K562 (cell line): ENCODE measurements at regions not wholly inside any gene's neighbourhood (a gene's known extent, or its start where the extent isn't known, plus 50 kb on each side); places are given as distances from the start of the nearest gene placed in this dataset.

Source experiments
- ATAC-seq: fragments of 200-7000 bp; cut with Tn5 transposase; 3 replicates; pipeline ENCODE4 v1.9.1; 2020; ENCODE audit warnings: moderate library complexity
- BruUV-seq: library from RNA; stranded (reverse); fragments of 400-500 nt; replicated peaks from 2 replicates; lab custom pipeline; 2021; lab: Mats Ljungman, UMichigan
- CTCF ChIA-PET: fragments of 300-600 bp; formaldehyde crosslinking; extraction: SDS; loops from one replicate; lab custom pipeline; 2021; ENCODE audit warnings: low intra/inter-chr PET ratio; lab: Yijun Ruan, JAX
- POLR2A ChIA-PET: fragments of 300-600, 350-650 bp; sonication (Branson Sonifier 250); formaldehyde crosslinking; extraction: SDS; loops from one replicate; lab custom pipeline; 2021; ENCODE audit warnings: antibody characterized with exemption, inconsistent platforms; lab: Yijun Ruan, JAX
- DNase-seq, 4 experiments: peaks; one replicate each; pipeline versions ENCODE4 v3.0.0 to v3.0.0-alpha.2; 2011 to 2018; ENCODE audit warnings: low spot score in 3 of 4, mixed read lengths in 3 of 4; ENCODE audit errors: extremely low read depth in 1 of 4
- FAIRE-seq: peaks from 2 replicates; lab custom pipeline; 2011; peaks lifted over from hg19 to GRCh38; lab: Jason Lieb, UNC
- H2AFZ ChIP-seq: 2 replicates; pipeline ENCODE4 v1.6.0; 2011; ENCODE audit warnings: low read depth, low read length, control low read depth, inconsistent platforms
- H3K27ac ChIP-seq: fragments of 200-600 bp; 3 replicates; pipeline ENCODE4 v1.8.0; 2011; ENCODE audit warnings: low read depth, mild to moderate bottlenecking, control low read depth, inconsistent platforms, low read length, moderate library complexity, mixed read lengths; ENCODE audit errors: extremely low read depth
- H3K27me3 ChIP-seq, 2 experiments: fragments of 300-600 bp in 1 of 2; 2 replicates in 1 of 2; 3 replicates in 1 of 2; pipeline versions ENCODE4 v1.6.0 to v1.8.0; 2011; ENCODE audit warnings: inconsistent platforms in 2 of 2, low read length in 2 of 2, mild to moderate bottlenecking in 1 of 2, mixed read lengths in 1 of 2, moderate library complexity in 1 of 2; ENCODE audit not compliant: control insufficient read depth in 2 of 2, insufficient read depth in 2 of 2
- H3K36me3 ChIP-seq: fragments of 300-600 bp; 3 replicates; pipeline ENCODE4 v1.8.0; 2011; ENCODE audit warnings: mild to moderate bottlenecking, low read length, inconsistent platforms; ENCODE audit not compliant: control insufficient read depth, insufficient read depth
- H3K4me1 ChIP-seq, 2 experiments: fragments of 200-600 bp in 1 of 2; replicated peaks in 1 of 2; 2 replicates in 1 of 2; 3 replicates in 1 of 2; pipeline versions ENCODE4 v1.5.1 to v1.8.0; 2011; ENCODE audit warnings: inconsistent platforms in 2 of 2, low read length in 2 of 2, mild to moderate bottlenecking in 1 of 2, mixed read lengths in 1 of 2, moderate library complexity in 1 of 2; ENCODE audit not compliant: control insufficient read depth in 2 of 2, insufficient read depth in 2 of 2
- H3K4me2 ChIP-seq: 2 replicates; pipeline ENCODE4 v1.6.1; 2011; ENCODE audit warnings: low read length, control low read depth, inconsistent platforms, mixed read lengths; ENCODE audit not compliant: insufficient read depth
- H3K4me3 ChIP-seq: fragments of 200-600 bp; sonication (generic), shearing (Covaris generic); 2 replicates; pipeline ENCODE4 v1.5.1; 2016; ENCODE audit warnings: control low read depth, inconsistent platforms
- H3K79me2 ChIP-seq: fragments of 200-600 bp; 3 replicates; pipeline ENCODE4 v1.8.0; 2011; ENCODE audit warnings: low read length, inconsistent platforms; ENCODE audit not compliant: control insufficient read depth, insufficient read depth
- H3K9ac ChIP-seq, 2 experiments: 2 replicates each; pipeline versions ENCODE4 v1.6.0 to v1.6.1; 2011; ENCODE audit warnings: low read depth in 2 of 2, low read length in 2 of 2, control low read depth in 1 of 2, inconsistent platforms in 1 of 2, mild to moderate bottlenecking in 1 of 2, mixed read lengths in 1 of 2; ENCODE audit not compliant: insufficient read depth in 1 of 2
- H3K9me1 ChIP-seq: one replicate; pipeline ENCODE4 v1.6.0; 2011; ENCODE audit warnings: inconsistent platforms, mild to moderate bottlenecking, low read length, moderate library complexity; ENCODE audit not compliant: control insufficient read depth, insufficient read depth
- H3K9me3 ChIP-seq: replicated peaks from 2 replicates; pipeline ENCODE4 v1.5.1; 2011; ENCODE audit warnings: low read depth, low read length, inconsistent platforms; ENCODE audit not compliant: control insufficient read depth, insufficient read depth
- H4K20me1 ChIP-seq: replicated peaks from 2 replicates; pipeline ENCODE4 v1.6.1; 2011; ENCODE audit warnings: low read length, inconsistent platforms, mixed read lengths; ENCODE audit not compliant: control insufficient read depth, insufficient read depth
- ELF4 ChIP-seq: fragments of 450-650 bp; formaldehyde crosslinking; IDR thresholded peaks from 2 replicates; pipeline ENCODE4 v1.4.0; 2022; ENCODE audit warnings: missing genetic modification characterization
- RBM25 ChIP-seq: fragments of 200-400 bp; formaldehyde crosslinking; IDR thresholded peaks from 2 replicates; pipeline ENCODE4 v1.6.1; 2018; ENCODE audit warnings: low read length, low read depth, moderate library complexity; ENCODE audit not compliant: severe bottlenecking
- REST ChIP-seq, 2 experiments: fragments of 450-650 bp; formaldehyde crosslinking in 1 of 2; IDR thresholded peaks; 2 replicates each; pipeline versions ENCODE4 v1.4.0 to v1.6.1; 2014 to 2020; ENCODE audit warnings: mild to moderate bottlenecking in 2 of 2, borderline replicate concordance in 1 of 2, low read depth in 1 of 2
- STAT5B ChIP-seq: fragments of 250-450 bp; sonication (Bioruptor Pico); IDR thresholded peaks from 2 replicates; pipeline ENCODE4 v1.8.0; 2021; ENCODE audit warnings: mild to moderate bottlenecking, inconsistent platforms
- ZNF316 ChIP-seq: fragments of 450-650 bp; IDR thresholded peaks from 2 replicates; pipeline ENCODE4 v1.6.1; 2016
- WGBS: fragments of 100-300 bp; shearing (Covaris generic); methylation state at CpG from one replicate; pipeline ENCODE4 v1.1.6; 2016; ENCODE audit warnings: low coverage, mixed read lengths; ENCODE audit not compliant: insufficient coverage; ENCODE audit errors: missing lambda C conversion rate; 5-methylcytosine and 5-hydroxymethylcytosine counted together
- in situ Hi-C: fragments of 300-500 bp; cut with MboI; formaldehyde crosslinking; loops from 4 replicates; pipeline ENCODE4 v1.15.0; 2018; ENCODE audit warnings: inconsistent platforms, mixed read lengths
- intact Hi-C: fragments of 100-400 bp; cut with micrococcal nuclease; formaldehyde crosslinking; loops from 2 replicates; pipeline ENCODE4 v1.14.2; 2022
- TF ChIP-seq, protein P1 (sequence below): sonication (generic); formaldehyde crosslinking; IDR thresholded peaks from 2 replicates; pipeline ENCODE4 v1.8.0; 2022; ENCODE audit warnings: missing genetic modification reagents, mild to moderate bottlenecking, borderline replicate concordance
- TF ChIP-seq, protein P2 (sequence below): fragments of 450-650 bp; IDR thresholded peaks from 2 replicates; pipeline ENCODE4 v1.6.1; 2016; ENCODE audit warnings: missing biosample characterization, missing genetic modification characterization

GRCh38 chr6:45808042-45808645 lies 207.5 kb downstream of the CLIC5 start:
- no peaks in the 10 kb centered on the region for H3K9me3 ChIP-seq
- TF ChIP-seq, protein P1, sequence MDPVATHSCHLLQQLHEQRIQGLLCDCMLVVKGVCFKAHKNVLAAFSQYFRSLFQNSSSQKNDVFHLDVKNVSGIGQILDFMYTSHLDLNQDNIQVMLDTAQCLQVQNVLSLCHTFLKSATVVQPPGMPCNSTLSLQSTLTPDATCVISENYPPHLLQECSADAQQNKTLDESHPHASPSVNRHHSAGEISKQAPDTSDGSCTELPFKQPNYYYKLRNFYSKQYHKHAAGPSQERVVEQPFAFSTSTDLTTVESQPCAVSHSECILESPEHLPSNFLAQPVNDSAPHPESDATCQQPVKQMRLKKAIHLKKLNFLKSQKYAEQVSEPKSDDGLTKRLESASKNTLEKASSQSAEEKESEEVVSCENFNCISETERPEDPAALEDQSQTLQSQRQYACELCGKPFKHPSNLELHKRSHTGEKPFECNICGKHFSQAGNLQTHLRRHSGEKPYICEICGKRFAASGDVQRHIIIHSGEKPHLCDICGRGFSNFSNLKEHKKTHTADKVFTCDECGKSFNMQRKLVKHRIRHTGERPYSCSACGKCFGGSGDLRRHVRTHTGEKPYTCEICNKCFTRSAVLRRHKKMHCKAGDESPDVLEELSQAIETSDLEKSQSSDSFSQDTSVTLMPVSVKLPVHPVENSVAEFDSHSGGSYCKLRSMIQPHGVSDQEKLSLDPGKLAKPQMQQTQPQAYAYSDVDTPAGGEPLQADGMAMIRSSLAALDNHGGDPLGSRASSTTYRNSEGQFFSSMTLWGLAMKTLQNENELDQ, result no peak
- TF ChIP-seq ELF4 (CRISPR knock-in tag), result no peak
- TF ChIP-seq REST (IDR thresholded peaks at IDR 0.05; ENCODE audit: borderline replicate concordance), result no peak
- TF ChIP-seq REST (CRISPR knock-in tag; IDR thresholded peaks at IDR 0.05; ENCODE audit: low read depth), result no peak
- TF ChIP-seq ZNF316, result no peak
- TF ChIP-seq RBM25, result no peak
- TF ChIP-seq STAT5B (CRISPR knock-in tag), result no peak
- TF ChIP-seq, protein P2, sequence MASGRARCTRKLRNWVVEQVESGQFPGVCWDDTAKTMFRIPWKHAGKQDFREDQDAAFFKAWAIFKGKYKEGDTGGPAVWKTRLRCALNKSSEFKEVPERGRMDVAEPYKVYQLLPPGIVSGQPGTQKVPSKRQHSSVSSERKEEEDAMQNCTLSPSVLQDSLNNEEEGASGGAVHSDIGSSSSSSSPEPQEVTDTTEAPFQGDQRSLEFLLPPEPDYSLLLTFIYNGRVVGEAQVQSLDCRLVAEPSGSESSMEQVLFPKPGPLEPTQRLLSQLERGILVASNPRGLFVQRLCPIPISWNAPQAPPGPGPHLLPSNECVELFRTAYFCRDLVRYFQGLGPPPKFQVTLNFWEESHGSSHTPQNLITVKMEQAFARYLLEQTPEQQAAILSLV (tag), result no peak

More at GRCh38 chr6:45808042-45808645, 207.5 kb downstream of the CLIC5 start:
- in situ Hi-C loops (no loop called here), intact Hi-C loops (no loop called here)
- H3K27ac ChIP-seq, result no peak overlapping the region
- H3K4me2 ChIP-seq, result no peak overlapping the region
- H3K4me1 ChIP-seq, result no peaks in the 10 kb centered on the region
- no peak overlapping the region for H3K9ac ChIP-seq
- DNase-seq (no peak), ATAC-seq (no peak), FAIRE-seq (no peak)
- no peaks in the 10 kb centered on the region for H3K79me2 ChIP-seq
- WGBS, result 0% methylated on average over 7 of the region's 7 CpGs
- H3K9me1 ChIP-seq, result no peaks in the 10 kb centered on the region
- no peaks in the 10 kb centered on the region for H4K20me1 ChIP-seq
- ChIA-PET CTCF (no interaction called here), POLR2A (interaction anchor here (0.7 kb wide), 2 partner anchors 15 to 16 kb away, joined by 3 read pairs; no protein-coding TSS in a partner anchor)
- no TSS peak for BruUV-seq
- H3K27me3 ChIP-seq, result peaks cover 2 to 4% of the 10 kb centered on the region in 2 experiments; a peak in 1 of 5 replicates
- H3K36me3 ChIP-seq, result no peaks in the 10 kb centered on the region
- no peak overlapping the region for H2AFZ ChIP-seq
- no peak overlapping the region for H3K4me3 ChIP-seq
